Erythroblast (primary cell): ENCODE measurements at regions not wholly inside any gene's neighbourhood (a gene's known extent, or its start where the extent isn't known, plus 50 kb on each side); places are given as distances from the start of the nearest gene placed in this dataset.
"Not testable (repeated sequence)": the region's sequence is repeated elsewhere in the genome, so short reads cannot be mapped to it uniquely, and the experiment has no call there.

Experiments
- DNase-seq, 2 experiments: peaks; one replicate each; lab custom pipeline; 2025; lab: John Stamatoyannopoulos, UW
- GATA1 ChIP-seq: IDR thresholded peaks from 2 replicates; pipeline ENCODE4 v1.6.1; 2011; ENCODE audit warnings: low read depth, mild to moderate bottlenecking, control low read depth, low read length, moderate library complexity
- POLR2A ChIP-seq: IDR thresholded peaks from 2 replicates; pipeline ENCODE4 v1.6.1; 2011; ENCODE audit warnings: mild to moderate bottlenecking, low read length

GRCh38 chr15:35998663-35999602 is 453.0 kb upstream of the DPH6 start:
- DNase-seq: no peak

DNA sequence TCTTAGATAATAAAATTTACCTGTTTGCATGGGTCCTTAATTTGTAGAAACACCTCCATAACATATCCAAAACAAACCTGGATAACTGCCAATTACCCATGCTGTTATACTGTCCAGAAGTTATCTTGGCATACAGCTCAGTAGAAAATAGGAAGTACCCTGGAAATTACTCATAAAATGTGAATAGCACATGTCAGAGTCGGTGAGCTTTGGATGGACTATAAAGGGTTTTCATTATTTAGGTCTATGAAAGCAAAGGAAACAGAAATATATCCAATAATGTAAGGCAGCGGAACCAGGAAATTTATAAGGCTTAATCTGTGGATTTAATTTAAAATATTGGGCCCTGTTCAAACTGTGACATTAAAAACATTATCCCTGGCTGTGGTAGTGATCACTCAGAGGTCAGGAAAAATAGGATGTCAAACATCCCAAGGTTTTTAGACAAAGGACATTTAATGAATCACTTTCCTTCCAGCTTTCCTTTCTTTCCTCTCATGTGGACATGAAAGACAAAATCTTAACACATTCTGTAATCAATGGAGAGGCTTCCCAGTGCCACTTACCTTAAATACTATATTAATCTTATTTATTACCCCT is 459.0 kb upstream of the DPH6 start:
- DNase-seq: no peak
- TF ChIP-seq POLR2A (no peak), GATA1 (no peak)

More at GRCh38 chr15:35998663-35999602, 453.0 kb upstream of the DPH6 start:
- no peak for TF ChIP-seq POLR2A
- no peak for TF ChIP-seq GATA1

DNA sequence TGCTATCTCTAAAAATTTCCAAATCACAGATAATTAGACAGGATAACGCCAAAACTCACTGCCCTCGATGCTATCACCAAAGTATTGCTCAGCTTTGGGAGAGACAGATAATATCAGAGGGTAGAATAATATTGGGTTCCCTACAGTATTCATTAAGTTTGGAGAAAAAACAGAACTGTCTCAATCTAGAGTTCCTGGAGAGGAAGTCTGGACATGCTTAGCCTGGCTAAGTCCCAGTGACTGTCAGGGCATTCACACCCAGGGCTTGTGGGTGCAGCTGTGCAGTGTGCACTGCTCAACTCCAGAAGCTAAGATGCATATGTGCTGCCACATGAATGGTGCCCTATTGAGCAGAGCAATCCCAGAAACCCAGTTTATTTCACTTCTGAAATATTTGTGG is 459.6 kb upstream of the DPH6 start:
- TF ChIP-seq POLR2A (no peak), GATA1 (no peak)
- DNase-seq: no peak

GRCh38 chr15:36007699-36008098 is 461.7 kb upstream of the DPH6 start:
- no peak for DNase-seq
- no peak for TF ChIP-seq POLR2A
- TF ChIP-seq GATA1: no peak

GRCh38 chr15:36008719-36009118 is 462.8 kb upstream of the DPH6 start:
- no peak for DNase-seq
- TF ChIP-seq POLR2A (no peak), GATA1 (no peak)

GRCh38 chr15:36024031-36024688 is 478.2 kb upstream of the DPH6 start:
- no peak for DNase-seq
- TF ChIP-seq GATA1 (no peak), POLR2A (no peak)

DNA sequence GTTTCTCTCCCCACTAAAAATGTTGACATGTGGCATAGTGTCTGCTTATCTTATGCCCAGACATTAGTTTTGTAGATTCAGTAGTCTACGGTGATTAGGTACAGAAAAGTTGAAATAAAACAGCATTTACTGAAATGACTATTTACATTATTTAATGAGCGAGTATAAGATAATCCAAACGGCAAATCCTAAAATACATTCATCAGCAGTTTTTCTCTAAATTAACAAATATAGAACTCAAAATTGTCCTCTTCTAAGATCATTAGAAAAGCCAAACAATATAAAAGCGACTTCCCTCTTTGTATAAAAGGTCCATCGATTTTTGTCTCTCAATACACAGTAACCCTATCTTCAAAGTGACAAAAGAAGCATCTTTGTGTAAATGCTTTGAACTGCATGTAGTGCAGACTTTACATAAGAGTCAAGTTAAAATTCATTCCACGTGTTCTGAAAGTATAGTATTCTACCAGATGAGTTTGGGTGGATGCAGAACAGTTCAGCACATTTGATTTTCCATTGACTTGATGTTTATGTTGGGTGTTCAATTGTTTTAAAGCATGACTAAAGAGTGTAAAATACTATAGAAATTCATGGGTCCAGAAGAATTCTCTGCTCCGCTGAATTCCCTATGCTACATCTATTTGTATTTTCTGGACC is 480.8 kb upstream of the DPH6 start:
- no peak for TF ChIP-seq POLR2A
- DNase-seq: no peak

GRCh38 chr15:36029606-36030210 is 483.7 kb upstream of the DPH6 start:
- no peak for DNase-seq
- TF ChIP-seq POLR2A (no peak), GATA1 (no peak)

DNA sequence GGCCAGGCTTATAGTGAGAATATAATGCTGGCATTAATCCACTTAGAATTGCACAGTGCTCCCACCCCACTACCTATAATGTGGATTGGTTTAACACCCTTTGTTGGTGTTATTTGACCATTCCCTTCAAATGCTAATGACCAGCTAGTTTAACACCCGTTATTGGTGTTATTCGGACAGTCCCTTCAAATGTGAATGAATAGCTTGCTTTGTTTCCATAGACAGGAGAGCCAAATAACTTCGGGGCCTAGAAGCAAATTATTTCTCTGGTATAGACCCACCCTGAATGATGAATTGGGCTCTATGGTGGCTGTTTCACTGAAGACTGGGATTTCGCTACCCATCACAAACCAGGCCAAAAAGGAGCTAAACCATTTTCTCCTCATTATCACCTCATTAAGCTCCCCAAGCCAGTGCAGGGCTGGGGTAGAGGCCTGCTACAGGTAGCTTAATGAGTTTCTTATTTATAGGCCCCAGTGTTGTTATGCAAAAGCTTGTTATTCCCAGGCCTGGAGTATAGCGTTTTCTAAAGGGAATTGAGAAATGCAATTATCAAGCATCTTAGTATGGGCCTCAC is 494.1 kb upstream of the DPH6 start:
- DNase-seq: no peak
- no peak for TF ChIP-seq POLR2A
- no peak for TF ChIP-seq GATA1

- DNase-seq: not testable (repeated sequence)
These were observed 501.2 kb upstream of the DPH6 start for GRCh38 chr15:36047018-36047716.

DNA sequence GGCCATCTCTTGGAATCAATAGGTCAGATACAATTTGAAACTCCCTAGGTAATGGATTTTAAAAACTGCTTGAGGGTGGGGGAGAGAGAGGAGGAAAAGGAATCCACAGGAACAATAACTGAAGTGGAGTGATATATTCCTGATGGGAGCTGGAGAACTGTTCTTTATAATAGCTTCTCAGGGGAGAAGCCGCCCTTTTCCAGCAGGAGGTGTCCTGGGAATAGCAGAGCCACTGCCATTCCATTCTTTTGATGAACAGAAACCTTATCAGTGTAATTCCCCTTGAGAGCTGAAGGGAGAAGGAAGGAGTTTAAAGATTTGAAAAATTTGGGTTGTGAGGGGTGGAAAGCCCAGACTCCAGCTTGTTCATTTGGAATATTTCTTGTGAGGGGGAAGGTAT is 504.9 kb upstream of the DPH6 start:
- no peak for TF ChIP-seq POLR2A
- TF ChIP-seq GATA1: no peak
- no peak for DNase-seq

GRCh38 chr15:36052641-36053040 is 506.7 kb upstream of the DPH6 start:
- peak; percentile 1 to 17 for DNase-seq

DNA sequence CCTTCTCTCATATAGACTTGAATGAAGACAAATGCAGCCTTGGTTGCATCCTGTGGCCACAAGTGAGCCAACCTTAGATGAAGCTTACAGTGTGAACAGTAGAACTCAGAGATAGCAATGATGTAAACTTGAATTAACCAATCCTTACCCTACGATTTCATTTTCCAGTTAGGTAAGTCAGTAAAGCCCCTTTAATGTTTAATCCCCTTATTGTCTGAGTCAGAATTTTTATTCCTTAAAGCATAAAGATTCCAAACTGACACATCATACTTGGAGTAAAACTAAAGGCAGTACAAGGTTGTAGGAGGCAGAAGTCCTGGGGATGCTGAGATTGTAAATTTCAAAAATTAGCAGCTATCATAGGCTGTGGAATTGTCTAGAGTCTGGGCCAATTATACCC is 507.8 kb upstream of the DPH6 start:
- no peak for DNase-seq
- TF ChIP-seq POLR2A (no peak), GATA1 (no peak)
